Osteocyte (in vitro differentiated cells): ENCODE measurements at regions not wholly inside any gene's neighbourhood (a gene's known extent, or its start where the extent isn't known, plus 50 kb on each side); places are given as distances from the start of the nearest gene placed in this dataset.

Source experiments
- DNase-seq: peaks from one replicate; pipeline ENCODE4 v3.0.0; 2021; ENCODE audit warnings: mixed read lengths; ENCODE audit not compliant: unreplicated experiment; ENCODE audit errors: extremely low spot score
- H3K27ac Mint-ChIP-seq: one replicate; pipeline ENCODE4 v1.8.0; 2021; ENCODE audit warnings: mild to moderate bottlenecking, mixed read lengths; ENCODE audit not compliant: unreplicated experiment
- H3K27me3 Mint-ChIP-seq: one replicate; pipeline ENCODE4 v1.8.0; 2021; ENCODE audit warnings: mixed read lengths; ENCODE audit not compliant: unreplicated experiment
- H3K36me3 Mint-ChIP-seq: one replicate; pipeline ENCODE4 v1.8.0; 2021; ENCODE audit warnings: mixed read lengths; ENCODE audit not compliant: unreplicated experiment
- H3K4me1 Mint-ChIP-seq: one replicate; pipeline ENCODE4 v1.8.0; 2021; ENCODE audit warnings: mixed read lengths; ENCODE audit not compliant: unreplicated experiment
- H3K4me3 Mint-ChIP-seq: one replicate; pipeline ENCODE4 v1.8.0; 2021; ENCODE audit warnings: mild to moderate bottlenecking, moderate library complexity, mixed read lengths; ENCODE audit not compliant: unreplicated experiment
- H3K9me3 Mint-ChIP-seq: one replicate; pipeline ENCODE4 v1.8.0; 2021; ENCODE audit warnings: mixed read lengths; ENCODE audit not compliant: unreplicated experiment
- CTCF ChIP-seq: fragments of 200-600 bp; sonication (generic); IDR thresholded peaks from 2 replicates; pipeline ENCODE4 v1.5.0; 2021; ENCODE audit warnings: antibody characterized with exemption, mild to moderate bottlenecking, moderate library complexity

GRCh38 chrX:40244980-40245379, 147.2 kb upstream of the BCOR start:
- Mint-ChIP-seq H3K4me3 (no peak overlapping the region), H3K36me3 (no peaks in the 10 kb centered on the region), H3K9me3 (no peaks in the 10 kb centered on the region), H3K4me1 (peaks cover 9% of the 10 kb centered on the region), H3K27ac (no peak overlapping the region), H3K27me3 (no peaks in the 10 kb centered on the region)
- DNase-seq, result no peak
- TF ChIP-seq CTCF, result peak; percentile 10

- DNase-seq, result no peak
- H3K4me1 Mint-ChIP-seq, result peaks cover 9% of the 10 kb centered on the region
- H3K27me3 Mint-ChIP-seq, result no peaks in the 10 kb centered on the region
- H3K9me3 Mint-ChIP-seq, result no peaks in the 10 kb centered on the region
- no peak overlapping the region for H3K27ac Mint-ChIP-seq
- no peaks in the 10 kb centered on the region for H3K36me3 Mint-ChIP-seq
- no peak overlapping the region for H3K4me3 Mint-ChIP-seq
- no peak for TF ChIP-seq CTCF
These were observed 146.2 kb upstream of the BCOR start for GRCh38 chrX:40243755-40244515.

GRCh38 chrX:40240844-40241243, 143.1 kb upstream of the BCOR start:
- Mint-ChIP-seq H3K4me3 (no peak overlapping the region), H3K9me3 (peaks cover 4% of the 10 kb centered on the region), H3K27me3 (peaks cover 4% of the 10 kb centered on the region), H3K4me1 (peaks cover 12% of the 10 kb centered on the region), H3K27ac (no peak overlapping the region), H3K36me3 (no peaks in the 10 kb centered on the region)
- DNase-seq, result no peak
- no peak for TF ChIP-seq CTCF

GRCh38 chrX:40237731-40238178, 140.0 kb upstream of the BCOR start:
- Mint-ChIP-seq H3K27ac (no peak overlapping the region), H3K36me3 (no peaks in the 10 kb centered on the region), H3K27me3 (peaks cover 4% of the 10 kb centered on the region), H3K4me1 (peaks cover 4% of the 10 kb centered on the region), H3K9me3 (peaks cover 5% of the 10 kb centered on the region), H3K4me3 (no peak overlapping the region)
- TF ChIP-seq CTCF, result no peak
- DNase-seq, result no peak

GRCh38 chrX:40230646-40231045, 132.9 kb upstream of the BCOR start:
- no peak for TF ChIP-seq CTCF
- DNase-seq, result no peak
- Mint-ChIP-seq H3K9me3 (peaks cover 3% of the 10 kb centered on the region), H3K36me3 (no peaks in the 10 kb centered on the region), H3K4me3 (no peak overlapping the region), H3K4me1 (no peaks in the 10 kb centered on the region), H3K27me3 (no peaks in the 10 kb centered on the region), H3K27ac (no peak overlapping the region)
